ENCODE measurements at regions not wholly inside any gene's neighbourhood (a gene's known extent, or its start where the extent isn't known, plus 50 kb on each side); places are given as distances from the start of the nearest gene placed in this dataset.

- TF ChIP-seq POLR2A (IDR thresholded peaks at IDR 0.05; ENCODE audit: extremely low read depth, insufficient read length) (no peak), CTCF (IDR thresholded peaks at IDR 0.05; ENCODE audit: low read depth, low read length) (no peak)
Measured at GRCh38 chr12:14194572-14194971, 170.9 kb upstream of the ATF7IP start.
